Breast epithelium (tissue), 4 donors: ENCODE measurements at regions not wholly inside any gene's neighbourhood (a gene's known extent, or its start where the extent isn't known, plus 50 kb on each side); places are given as distances from the start of the nearest gene placed in this dataset.
A peak's percentile ranks its signal among the peaks of the same experiment; 100 is the strongest.
"Not testable (repeated sequence)": the region's sequence is repeated elsewhere in the genome, so short reads cannot be mapped to it uniquely, and the experiment has no call there.

Source experiments
- DNase-seq, 2 donors: peaks; one replicate each; pipeline ENCODE4 v3.0.0-alpha.2; 2019; ENCODE audit warnings: low spot score in 2 of 2
- H3K27ac ChIP-seq, 2 donors: fragments of 200-600 bp; sonication (generic) in 1 of 2; one replicate each; pipeline ENCODE4 v1.5.1; 2016 to 2019; ENCODE audit warnings: mild to moderate bottlenecking in 1 of 2
- H3K27me3 ChIP-seq, 2 donors: fragments of 200-600 bp; sonication (generic) in 1 of 2; one replicate each; pipeline versions ENCODE4 v1.5.1 to v1.6.0; 2017 to 2019; ENCODE audit warnings: control low read depth in 1 of 2, mild to moderate bottlenecking in 1 of 2
- H3K36me3 ChIP-seq: fragments of 200-600 bp; one replicate; pipeline ENCODE4 v1.5.1; 2019
- H3K4me1 ChIP-seq, 2 donors: fragments of 200-600 bp; sonication (generic); one replicate each; pipeline ENCODE4 v1.5.1; 2016 to 2019; ENCODE audit warnings: control low read depth in 1 of 2
- H3K4me3 ChIP-seq, 3 donors: fragments of 200-600 bp; sonication (generic); 1 replicate in 2 of 3; 2 replicates in 1 of 3; pipeline ENCODE4 v1.5.1; 2016 to 2019; ENCODE audit warnings: mild to moderate bottlenecking in 3 of 3, moderate library complexity in 2 of 3
- H3K9me3 ChIP-seq, 2 donors: fragments of 200-600 bp; sonication (generic) in 1 of 2; one replicate each; pipeline ENCODE4 v1.5.1; 2016 to 2019; ENCODE audit warnings: control low read depth in 1 of 2
- POLR2A ChIP-seq: fragments of 450-650 bp; IDR thresholded peaks from one replicate; pipeline ENCODE4 v1.6.1; 2016; ENCODE audit warnings: antibody characterized with exemption, mild to moderate bottlenecking, moderate library complexity
- POLR2AphosphoS5 ChIP-seq, 3 donors: sonication (generic); formaldehyde crosslinking; IDR thresholded peaks; one replicate each; pipeline ENCODE4 v1.6.1; 2017; ENCODE audit warnings: antibody characterized with exemption in 3 of 3
- intact Hi-C: fragments of 100-400 bp; cut with DNase I; formaldehyde crosslinking; loops from one replicate; pipeline ENCODE4 v1.15.1; 2023; ENCODE audit warnings: low total_unique reads
- TF ChIP-seq, protein P1 (sequence below), 3 donors: fragments of 450-650 bp; IDR thresholded peaks; one replicate each; pipeline ENCODE4 v1.5.1; 2016 to 2017; ENCODE audit warnings: antibody characterized with exemption in 3 of 3, mild to moderate bottlenecking in 3 of 3, moderate library complexity in 3 of 3

GRCh38 chr5:21573416-21574314, 1279.5 kb downstream of the CDH12 start:
- intact Hi-C loops = no loop called here
- DNase-seq = no peak
- Histone ChIP-seq H3K9me3 (no peaks in the 10 kb centered on the region), H3K27ac (no peak overlapping the region), H3K36me3 (no peaks in the 10 kb centered on the region), H3K27me3 (no peaks in the 10 kb centered on the region), H3K4me3 (no peak overlapping the region), H3K4me1 (no peaks in the 10 kb centered on the region)
- TF ChIP-seq POLR2A (no peak), POLR2AphosphoS5 (IDR thresholded peaks at IDR 0.05) (no peak)
- TF ChIP-seq, protein P1, sequence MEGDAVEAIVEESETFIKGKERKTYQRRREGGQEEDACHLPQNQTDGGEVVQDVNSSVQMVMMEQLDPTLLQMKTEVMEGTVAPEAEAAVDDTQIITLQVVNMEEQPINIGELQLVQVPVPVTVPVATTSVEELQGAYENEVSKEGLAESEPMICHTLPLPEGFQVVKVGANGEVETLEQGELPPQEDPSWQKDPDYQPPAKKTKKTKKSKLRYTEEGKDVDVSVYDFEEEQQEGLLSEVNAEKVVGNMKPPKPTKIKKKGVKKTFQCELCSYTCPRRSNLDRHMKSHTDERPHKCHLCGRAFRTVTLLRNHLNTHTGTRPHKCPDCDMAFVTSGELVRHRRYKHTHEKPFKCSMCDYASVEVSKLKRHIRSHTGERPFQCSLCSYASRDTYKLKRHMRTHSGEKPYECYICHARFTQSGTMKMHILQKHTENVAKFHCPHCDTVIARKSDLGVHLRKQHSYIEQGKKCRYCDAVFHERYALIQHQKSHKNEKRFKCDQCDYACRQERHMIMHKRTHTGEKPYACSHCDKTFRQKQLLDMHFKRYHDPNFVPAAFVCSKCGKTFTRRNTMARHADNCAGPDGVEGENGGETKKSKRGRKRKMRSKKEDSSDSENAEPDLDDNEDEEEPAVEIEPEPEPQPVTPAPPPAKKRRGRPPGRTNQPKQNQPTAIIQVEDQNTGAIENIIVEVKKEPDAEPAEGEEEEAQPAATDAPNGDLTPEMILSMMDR (IDR thresholded peaks at IDR 0.05) = no peak

GRCh38 chr5:21571196-21571595, 1281.9 kb downstream of the CDH12 start:
- H3K27me3 ChIP-seq, H3K27ac ChIP-seq, H3K4me3 ChIP-seq, H3K4me1 ChIP-seq, intact Hi-C loops, DNase-seq, H3K9me3 ChIP-seq, H3K36me3 ChIP-seq: not testable (repeated sequence)

- DNase-seq, H3K27me3 ChIP-seq, intact Hi-C loops, H3K4me3 ChIP-seq, H3K9me3 ChIP-seq, H3K4me1 ChIP-seq, H3K27ac ChIP-seq, H3K36me3 ChIP-seq: not testable (repeated sequence)
These were observed 1294.0 kb downstream of the CDH12 start for GRCh38 chr5:21559109-21559508.

DNA sequence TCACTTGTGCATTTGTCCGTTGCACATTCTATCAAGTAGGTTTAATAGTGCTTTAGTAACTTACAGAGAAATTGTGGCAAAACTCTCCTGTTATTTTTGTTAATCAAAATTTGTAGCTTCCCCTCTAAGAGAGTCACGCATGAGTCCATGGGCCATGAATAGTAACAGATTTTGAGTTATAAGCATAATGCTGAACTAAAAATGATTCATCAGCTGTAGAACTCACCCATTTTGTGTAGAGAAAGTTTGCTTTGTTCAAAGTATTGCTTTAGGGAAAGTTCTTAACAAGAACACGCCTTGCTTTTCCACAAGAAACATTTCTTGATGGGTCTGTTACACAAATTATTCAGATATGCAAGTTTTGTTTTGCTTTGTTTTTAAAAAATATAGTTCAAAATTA, 1300.9 kb downstream of the CDH12 start:
- H3K36me3 ChIP-seq, H3K27me3 ChIP-seq, H3K27ac ChIP-seq, intact Hi-C loops, DNase-seq, H3K9me3 ChIP-seq, H3K4me1 ChIP-seq, H3K4me3 ChIP-seq: not testable (repeated sequence)

DNA sequence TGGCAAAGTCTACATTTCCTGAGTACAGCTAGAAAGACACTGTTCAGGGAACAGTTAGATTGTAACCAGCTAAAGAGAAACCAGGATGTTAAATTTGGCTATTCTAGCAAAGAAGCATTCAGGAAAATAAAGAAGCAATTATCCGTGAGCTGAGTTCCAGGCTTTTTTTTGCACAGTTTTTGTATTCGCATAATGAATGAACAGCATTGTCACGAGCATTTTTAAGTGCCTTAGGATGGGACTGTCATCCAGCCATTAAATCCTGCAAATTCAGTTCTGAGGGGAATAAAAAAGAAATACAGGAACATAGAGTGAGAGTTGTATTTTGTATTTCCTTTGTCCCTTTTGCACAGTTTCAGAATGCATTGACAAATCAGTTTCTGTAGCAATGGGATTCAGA, 1302.2 kb downstream of the CDH12 start:
- DNase-seq, H3K36me3 ChIP-seq, H3K9me3 ChIP-seq, H3K4me1 ChIP-seq, intact Hi-C loops, H3K4me3 ChIP-seq, H3K27ac ChIP-seq, H3K27me3 ChIP-seq: not testable (repeated sequence)

- DNase-seq, H3K36me3 ChIP-seq, H3K4me1 ChIP-seq, H3K27me3 ChIP-seq, H3K27ac ChIP-seq, H3K4me3 ChIP-seq, intact Hi-C loops, H3K9me3 ChIP-seq: not testable (repeated sequence)
These were observed 1305.5 kb downstream of the CDH12 start for GRCh38 chr5:21547656-21548055.

- H3K9me3 ChIP-seq, H3K27me3 ChIP-seq, DNase-seq, intact Hi-C loops, H3K36me3 ChIP-seq, H3K4me3 ChIP-seq, H3K27ac ChIP-seq, H3K4me1 ChIP-seq: not testable (repeated sequence)
These were observed 1318.0 kb downstream of the CDH12 start for GRCh38 chr5:21535114-21535513.

DNA sequence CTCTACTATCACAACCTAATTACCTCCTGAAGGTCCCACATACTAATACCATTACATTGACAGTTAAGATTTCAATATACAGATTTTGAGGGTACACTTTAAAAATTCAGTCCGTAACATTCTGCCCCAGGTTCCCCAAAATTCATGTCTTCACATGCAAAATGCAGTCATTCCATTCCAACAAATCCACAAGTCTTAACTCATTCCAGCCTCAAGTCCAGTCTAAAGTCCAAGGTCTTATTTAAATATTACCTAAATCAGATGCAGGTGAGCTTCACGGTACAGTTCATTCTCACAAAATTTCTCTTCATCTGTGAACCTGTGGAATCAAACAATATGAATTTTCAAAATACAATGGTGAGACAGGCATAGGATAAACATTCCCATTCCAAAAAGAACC, 1332.0 kb downstream of the CDH12 start:
- H3K4me3 ChIP-seq, intact Hi-C loops, DNase-seq, H3K27ac ChIP-seq, H3K27me3 ChIP-seq, H3K4me1 ChIP-seq, H3K36me3 ChIP-seq, H3K9me3 ChIP-seq: not testable (repeated sequence)

GRCh38 chr5:21496926-21497325, 1356.2 kb downstream of the CDH12 start:
- H3K36me3 ChIP-seq, H3K27ac ChIP-seq, DNase-seq, H3K4me3 ChIP-seq, H3K9me3 ChIP-seq, intact Hi-C loops, H3K27me3 ChIP-seq, H3K4me1 ChIP-seq: not testable (repeated sequence)

- H3K27me3 ChIP-seq, H3K9me3 ChIP-seq, DNase-seq, H3K27ac ChIP-seq, H3K36me3 ChIP-seq, H3K4me1 ChIP-seq, H3K4me3 ChIP-seq, intact Hi-C loops: not testable (repeated sequence)
These were observed 1357.1 kb downstream of the CDH12 start for GRCh38 chr5:21496056-21496455.

GRCh38 chr5:21495235-21495634, 1357.9 kb downstream of the CDH12 start:
- H3K4me1 ChIP-seq, H3K9me3 ChIP-seq, H3K27me3 ChIP-seq, H3K36me3 ChIP-seq, H3K27ac ChIP-seq, intact Hi-C loops, H3K4me3 ChIP-seq, DNase-seq: not testable (repeated sequence)

GRCh38 chr5:21494033-21494432, 1359.1 kb downstream of the CDH12 start:
- intact Hi-C loops, H3K36me3 ChIP-seq, H3K4me1 ChIP-seq, H3K27me3 ChIP-seq, H3K27ac ChIP-seq, H3K9me3 ChIP-seq, H3K4me3 ChIP-seq: not testable (repeated sequence)
- peak in 1 of 2 donors; percentile 56 for DNase-seq

- DNase-seq, intact Hi-C loops, H3K4me3 ChIP-seq, H3K4me1 ChIP-seq, H3K9me3 ChIP-seq, H3K27ac ChIP-seq, H3K36me3 ChIP-seq, H3K27me3 ChIP-seq: not testable (repeated sequence)
These were observed 1362.0 kb downstream of the CDH12 start for GRCh38 chr5:21491182-21491581.
